Cardiac fibroblast (primary cell): ENCODE measurements at regions not wholly inside any gene's neighbourhood (a gene's known extent, or its start where the extent isn't known, plus 50 kb on each side); places are given as distances from the start of the nearest gene placed in this dataset.

Experiments
- DNase-seq, 2 donors: peaks; one replicate each; pipeline versions ENCODE4 v3.0.0 to v3.0.0-alpha.2; 2010; ENCODE audit warnings: low read depth in 2 of 2
- H3K4me3 ChIP-seq, 2 donors: replicated peaks in 1 of 2; 1 replicate in 1 of 2; 2 replicates in 1 of 2; pipeline ENCODE4 v1.5.1; 2011; ENCODE audit warnings: low read depth in 2 of 2, low read length in 2 of 2, mild to moderate bottlenecking in 2 of 2, moderate library complexity in 1 of 2
- CTCF ChIP-seq: IDR thresholded peaks from one replicate; pipeline ENCODE4 v1.5.1; 2011; ENCODE audit warnings: low read depth, mild to moderate bottlenecking, low read length, inconsistent platforms

- no peak overlapping the region for H3K4me3 ChIP-seq
- no peak for TF ChIP-seq CTCF
- peak in 1 of 2 donors; percentile 24 for DNase-seq
Measured at GRCh38 chr1:60234776-60235175, 161.2 kb upstream of the C1orf87 start.

- no peak for TF ChIP-seq CTCF
- H3K4me3 ChIP-seq, result no peak overlapping the region
- no peak for DNase-seq
Measured at GRCh38 chr1:60229821-60230220, 156.3 kb upstream of the C1orf87 start.

- TF ChIP-seq CTCF, result no peak
- peak in 1 of 2 donors; percentile 24 for DNase-seq
- H3K4me3 ChIP-seq, result no peak overlapping the region
Measured at GRCh38 chr1:60228041-60228491, 154.5 kb upstream of the C1orf87 start.

DNA sequence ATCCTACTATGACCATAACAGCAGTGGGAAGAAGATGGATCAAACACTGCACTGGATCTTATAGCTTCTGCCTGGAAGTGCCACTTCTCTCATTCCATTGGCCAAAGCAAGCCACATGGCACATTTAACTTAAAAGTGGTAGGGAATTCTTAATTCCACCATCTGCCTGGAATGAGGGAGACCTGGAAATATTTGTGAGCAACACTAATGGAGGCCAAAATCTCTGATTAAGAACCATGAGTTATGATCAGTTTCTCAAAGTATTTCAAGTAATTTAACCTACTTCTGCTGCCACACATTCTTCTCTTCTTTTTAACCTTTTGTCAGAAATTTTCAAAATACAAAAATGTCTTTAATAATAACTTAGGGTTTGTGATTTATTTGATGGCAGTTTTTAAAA, 154.0 kb upstream of the C1orf87 start:
- H3K4me3 ChIP-seq, result no peak overlapping the region
- peak; percentile 1 to 20 for DNase-seq
- no peak for TF ChIP-seq CTCF

GRCh38 chr1:60225486-60225885, 151.9 kb upstream of the C1orf87 start:
- no peak for DNase-seq
- no peak overlapping the region for H3K4me3 ChIP-seq
- TF ChIP-seq CTCF, result no peak

DNA sequence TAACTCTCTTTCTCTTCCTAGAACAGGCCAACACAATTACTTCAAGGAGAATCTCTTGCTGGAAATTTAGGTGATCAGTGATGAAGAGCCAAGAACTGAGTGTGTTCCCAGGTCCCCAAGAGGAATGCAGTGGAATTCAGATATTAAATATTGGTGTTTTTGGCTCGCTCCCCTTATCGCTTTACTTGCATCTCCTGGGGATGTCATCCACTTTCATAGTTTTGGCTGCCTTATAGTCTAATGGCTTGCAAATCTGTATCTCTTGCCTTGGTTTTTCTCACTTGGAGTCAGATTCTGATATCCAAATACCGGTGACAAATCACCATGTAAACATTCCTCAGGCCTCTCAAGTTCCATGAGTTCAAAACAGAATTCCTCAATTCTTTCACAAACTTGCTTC, 151.0 kb upstream of the C1orf87 start:
- no peak for DNase-seq
- H3K4me3 ChIP-seq, result no peak overlapping the region
- no peak for TF ChIP-seq CTCF

GRCh38 chr1:60223158-60223557, 149.6 kb upstream of the C1orf87 start:
- TF ChIP-seq CTCF, result no peak
- DNase-seq, result no peak
- no peak overlapping the region for H3K4me3 ChIP-seq
